NK-92 treated with Interleukin-12 subunit alpha and Interleukin-12 subunit beta, amount 100 ng/mL, for 24 hours (cell line): ENCODE measurements at regions not wholly inside any gene's neighbourhood (a gene's known extent, or its start where the extent isn't known, plus 50 kb on each side); places are given as distances from the start of the nearest gene placed in this dataset.

Source experiments
- DNase-seq: peaks from one replicate; lab custom pipeline; 2025; lab: John Stamatoyannopoulos, UW

DNA sequence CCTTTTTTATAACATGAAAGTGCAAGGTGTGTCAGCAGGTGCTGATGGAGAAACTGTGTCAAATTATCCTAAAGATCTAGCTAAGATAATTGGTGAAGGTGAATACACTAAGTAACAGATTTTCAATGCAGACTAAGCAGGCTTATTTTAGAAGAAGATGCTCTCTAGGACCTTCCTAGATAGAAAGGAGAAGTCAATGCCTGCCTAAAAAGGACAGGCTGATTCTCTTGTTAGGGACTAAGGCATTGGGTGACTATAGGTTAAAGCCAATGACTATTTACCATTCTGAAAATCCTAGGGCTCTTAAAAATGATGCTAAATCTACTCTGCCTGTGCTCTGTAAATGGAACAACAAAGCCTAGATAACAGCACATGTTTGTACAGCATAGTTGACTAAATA, 1682.4 kb downstream of the MAT2B start:
- DNase-seq: no peak

DNA sequence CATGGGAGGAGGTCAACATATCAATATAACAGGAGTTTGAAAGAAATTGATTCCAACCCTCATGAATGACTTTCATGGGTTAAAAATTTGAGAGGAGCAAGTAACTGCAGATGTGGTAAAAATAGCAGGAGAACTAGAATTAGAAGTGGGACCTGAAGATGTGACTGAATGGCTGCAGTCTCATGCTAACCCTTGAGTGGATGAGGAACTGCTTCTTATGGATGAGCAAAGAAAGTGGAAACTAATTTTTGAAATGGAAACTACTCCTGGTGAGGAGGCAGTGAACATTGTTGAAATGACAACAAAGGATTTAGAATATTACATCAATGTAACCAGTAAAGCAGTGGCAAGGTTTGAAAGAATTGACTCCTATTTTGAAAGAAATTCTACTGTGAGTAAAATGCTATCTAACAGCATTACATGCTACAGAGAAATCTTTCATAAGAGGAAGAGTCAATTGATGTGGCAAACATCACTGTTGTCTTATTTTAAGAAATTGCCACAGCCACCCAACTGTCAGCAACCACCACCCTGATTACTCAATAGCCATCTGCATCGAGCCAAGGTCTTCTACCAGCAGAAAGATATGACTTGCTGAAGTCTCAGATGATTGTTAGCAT, 1683.2 kb downstream of the MAT2B start:
- no peak for DNase-seq

DNA sequence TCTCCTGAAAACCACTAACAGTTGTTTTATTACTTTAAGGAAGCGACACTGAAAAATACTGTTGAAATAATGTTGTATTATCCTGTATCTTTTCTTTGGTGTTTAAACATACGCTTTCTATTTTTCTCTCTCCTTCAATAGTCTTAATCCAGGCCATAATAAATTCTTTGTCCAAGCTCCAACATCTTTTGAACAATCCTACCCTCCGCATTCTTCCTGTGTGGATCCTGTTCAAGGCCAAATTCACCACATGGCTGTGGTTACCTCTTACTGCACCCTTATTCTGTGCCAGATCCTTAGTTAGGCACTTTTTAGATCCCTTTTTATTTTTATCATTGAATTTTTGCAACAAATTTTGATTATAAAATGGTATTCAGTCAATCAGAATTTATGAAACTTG, 1691.5 kb downstream of the MAT2B start:
- no peak for DNase-seq

DNA sequence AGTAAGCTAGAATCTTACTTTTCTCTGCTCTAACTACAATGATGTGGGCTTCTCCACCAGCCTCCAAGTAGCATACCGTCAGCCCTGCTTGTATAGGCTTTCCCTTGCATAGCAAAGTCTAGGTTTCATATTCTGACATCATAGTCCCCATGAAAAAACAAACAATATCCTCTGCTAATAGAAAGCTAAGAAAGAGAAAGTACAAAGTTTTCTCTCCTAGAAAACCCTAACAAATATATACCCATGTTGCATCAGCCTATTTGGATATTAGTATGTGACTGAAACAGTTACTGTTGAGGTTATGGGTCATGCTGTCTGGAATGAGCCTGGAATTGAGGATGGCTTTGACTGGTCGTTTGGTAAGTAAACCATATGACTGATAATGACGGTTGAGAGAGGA, 1696.0 kb downstream of the MAT2B start:
- DNase-seq: no peak

DNA sequence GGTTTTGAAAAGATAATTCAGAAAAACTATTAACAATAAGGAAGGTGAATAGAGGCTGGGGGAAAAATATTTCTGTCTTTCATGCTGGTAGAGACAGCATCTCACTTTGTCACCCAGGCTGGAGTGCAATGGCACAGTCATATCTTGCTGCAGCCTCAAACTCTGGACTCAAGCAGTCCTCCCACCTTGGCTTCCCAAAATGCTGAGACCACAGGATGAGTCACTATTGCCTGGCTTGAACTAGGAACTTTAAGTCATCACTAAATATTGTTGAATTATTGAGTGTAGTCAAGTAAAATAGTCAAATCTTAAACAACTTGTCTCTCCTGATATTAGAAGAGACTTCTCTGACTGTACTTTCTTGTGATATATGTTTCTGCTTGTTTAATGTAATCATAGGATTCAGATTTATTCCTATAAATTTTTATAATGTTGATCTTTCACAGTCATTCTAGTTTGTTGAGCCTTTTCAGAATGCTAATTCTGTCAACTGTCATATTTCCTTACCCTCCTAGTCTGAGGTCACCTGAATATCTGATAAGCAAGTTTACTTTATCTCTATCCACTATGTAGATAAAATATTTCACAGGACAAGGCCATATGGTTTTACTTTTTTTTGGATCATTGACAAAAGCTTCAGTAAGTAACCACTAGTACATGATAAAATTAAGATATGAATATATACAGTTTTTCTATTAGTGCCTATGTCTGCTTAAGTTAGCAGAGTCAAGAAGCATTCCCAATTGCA, 1696.5 kb downstream of the MAT2B start:
- DNase-seq: no peak

DNA sequence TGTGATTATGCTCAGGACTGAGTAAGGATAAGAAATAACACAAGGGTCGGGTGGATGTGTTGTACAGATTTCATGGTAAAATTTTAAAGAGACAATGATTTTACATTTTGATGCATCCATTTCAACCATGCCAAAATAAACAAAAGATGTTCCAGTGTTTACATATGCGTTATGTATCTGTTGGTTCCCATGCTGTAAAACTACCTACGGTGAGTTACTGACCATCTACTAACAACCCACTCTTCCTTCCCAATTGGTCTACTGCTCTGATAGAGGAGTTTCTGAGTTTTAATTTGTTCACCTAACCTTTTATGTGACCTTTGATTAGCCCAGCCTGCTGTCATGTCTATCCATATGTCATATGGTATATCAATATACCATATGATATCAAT, 1697.1 kb downstream of the MAT2B start:
- DNase-seq: no peak

DNA sequence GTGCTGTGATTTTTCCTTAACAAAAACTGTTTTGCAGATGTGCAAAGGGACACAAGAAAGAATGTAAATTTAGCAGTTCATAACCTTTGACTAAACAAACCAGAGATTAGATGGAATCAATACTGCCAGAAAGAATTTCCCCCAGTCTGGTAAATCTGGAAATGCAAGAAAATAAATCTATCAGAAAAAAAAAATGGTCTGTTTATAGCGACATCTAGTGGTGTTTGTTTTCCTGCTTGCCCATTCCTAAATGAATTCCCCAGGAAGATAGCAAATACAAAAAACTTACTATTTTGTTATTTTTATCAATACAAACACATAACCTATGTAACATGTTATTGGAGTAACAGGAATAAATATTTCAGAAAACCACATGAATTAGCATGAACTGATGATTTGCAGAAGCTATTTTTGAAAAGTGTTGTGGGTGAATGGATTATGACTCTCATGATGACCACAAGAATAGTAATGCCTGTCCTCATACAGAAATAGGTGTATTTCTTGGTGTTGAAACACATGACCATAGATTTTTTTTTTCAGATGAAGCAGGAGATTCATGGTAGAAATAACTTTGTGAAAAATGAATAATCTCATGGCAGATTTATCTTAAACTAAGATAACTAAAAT, 1703.8 kb downstream of the MAT2B start:
- no peak for DNase-seq

DNA sequence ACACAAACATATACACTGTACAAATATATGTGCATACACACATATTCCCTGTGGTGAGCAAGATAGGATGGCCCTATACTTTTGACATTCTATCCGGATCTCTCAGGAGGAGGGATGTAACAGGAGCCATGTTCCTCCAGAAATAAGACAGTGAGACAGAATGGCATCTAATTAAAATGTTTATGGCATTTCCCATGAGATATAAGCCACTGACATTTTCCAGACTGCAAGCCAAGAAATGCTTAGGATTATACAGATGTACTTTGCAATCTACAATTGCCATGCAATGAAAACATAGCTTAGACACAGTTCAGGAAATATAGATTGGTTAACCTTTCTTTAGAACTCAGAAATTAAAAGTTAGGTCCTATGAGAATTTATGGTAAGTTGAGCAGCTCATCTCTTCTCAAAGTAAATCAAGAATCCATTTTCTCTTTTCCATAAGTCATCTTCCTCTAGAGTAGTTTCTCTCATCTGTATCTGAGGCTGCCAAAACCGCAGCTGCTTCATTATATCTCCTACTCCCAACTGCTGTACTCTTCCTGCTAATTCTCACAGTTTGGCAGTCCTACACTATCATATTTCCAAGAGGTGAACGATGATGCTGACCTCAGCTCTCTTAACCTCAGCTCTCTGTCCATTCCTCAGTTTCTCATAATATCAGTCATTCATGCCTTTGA, 1719.1 kb downstream of the MAT2B start:
- no peak for DNase-seq

DNA sequence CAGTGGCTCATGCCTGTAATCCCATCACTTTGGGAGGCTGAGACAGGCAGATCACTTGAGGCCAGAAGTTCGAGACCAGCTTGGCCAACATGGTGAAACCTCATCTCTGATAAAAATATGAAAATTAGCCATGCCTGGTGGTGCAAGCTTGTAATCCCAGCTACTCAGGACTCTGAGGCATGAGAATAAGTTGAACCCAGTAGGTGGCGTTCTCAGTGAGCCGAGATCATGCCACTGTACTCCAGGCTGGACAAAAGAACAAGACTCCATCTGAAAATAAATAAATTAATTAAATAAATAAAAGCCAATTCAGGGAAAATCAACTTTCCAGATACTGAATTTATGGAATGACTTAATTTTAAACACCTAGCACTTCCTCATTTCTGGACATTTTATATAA, 1722.1 kb downstream of the MAT2B start:
- DNase-seq: no peak

DNA sequence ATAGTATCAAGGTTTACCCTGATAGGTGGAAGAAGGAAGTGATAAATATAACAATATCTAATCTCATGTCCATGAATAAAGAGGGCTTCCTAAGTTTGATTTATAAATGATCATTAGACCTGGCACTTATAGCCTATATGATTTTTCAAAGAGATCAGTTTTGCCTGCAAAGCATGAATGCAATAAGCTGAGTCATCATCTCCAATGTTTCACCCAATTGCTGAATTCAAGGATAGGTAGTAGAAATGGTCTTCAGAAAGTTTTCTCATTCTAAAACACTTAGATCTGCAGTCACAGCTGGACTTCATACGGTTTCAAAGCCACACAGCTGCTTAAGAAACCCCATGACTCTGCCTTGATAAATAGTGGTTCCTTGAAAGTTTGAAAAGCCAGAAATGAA, 1722.8 kb downstream of the MAT2B start:
- DNase-seq: no peak

DNA sequence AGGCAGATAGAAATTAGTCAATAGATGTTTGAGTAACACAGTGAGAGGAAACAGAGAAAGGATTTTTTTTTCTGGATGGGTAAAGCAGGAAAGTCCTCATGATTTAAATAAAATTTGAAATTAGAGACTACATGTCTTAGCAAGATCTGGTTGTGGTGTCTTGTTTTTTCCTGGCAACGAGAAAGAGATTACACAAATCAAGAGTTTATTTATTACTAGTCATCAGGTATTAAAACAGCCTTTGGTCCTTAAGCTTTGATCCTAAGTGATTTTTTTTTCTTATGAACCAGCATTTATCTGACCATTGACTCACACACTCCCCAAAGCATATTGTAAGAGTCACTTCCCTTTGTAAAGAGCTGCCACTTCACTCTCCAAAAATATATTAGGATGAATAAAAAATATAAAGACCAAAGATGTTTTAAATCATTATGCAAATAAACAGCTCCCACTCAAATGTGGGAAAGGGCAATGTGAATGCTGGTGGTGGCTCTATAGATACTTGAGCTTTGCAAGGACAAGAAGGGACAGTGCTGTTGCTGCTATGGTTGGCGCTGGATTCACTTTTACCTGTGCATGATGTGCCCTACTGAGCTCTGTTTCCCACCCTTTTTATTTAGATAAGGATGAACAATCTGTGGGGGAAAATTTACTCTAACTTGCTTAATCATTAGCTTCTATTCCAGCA, 1726.5 kb downstream of the MAT2B start:
- DNase-seq: no peak

DNA sequence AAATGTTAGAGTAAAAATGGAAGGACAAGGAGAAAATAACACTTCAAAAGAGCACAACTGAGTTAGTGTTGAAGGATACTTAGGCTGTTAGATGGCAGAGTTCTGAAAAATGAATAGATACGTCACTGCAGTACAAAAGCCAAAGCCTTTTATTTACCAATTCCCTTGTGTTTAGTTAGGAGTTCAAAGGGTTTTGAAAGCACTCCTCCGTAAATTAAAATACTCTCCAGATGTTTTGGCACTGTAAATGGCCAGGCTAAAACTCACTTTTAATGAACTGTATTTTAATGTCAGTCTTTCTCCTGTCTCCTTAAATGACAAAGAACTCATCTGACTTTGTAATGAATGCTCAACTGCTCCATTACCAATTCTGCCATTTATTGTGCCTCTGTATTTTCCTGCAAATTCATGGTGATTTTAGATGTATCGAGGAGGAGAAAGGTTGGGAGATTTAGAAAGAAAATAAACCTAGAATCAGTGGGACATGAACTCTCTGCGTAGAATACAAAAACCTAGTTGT, 1727.2 kb downstream of the MAT2B start:
- no peak for DNase-seq

DNA sequence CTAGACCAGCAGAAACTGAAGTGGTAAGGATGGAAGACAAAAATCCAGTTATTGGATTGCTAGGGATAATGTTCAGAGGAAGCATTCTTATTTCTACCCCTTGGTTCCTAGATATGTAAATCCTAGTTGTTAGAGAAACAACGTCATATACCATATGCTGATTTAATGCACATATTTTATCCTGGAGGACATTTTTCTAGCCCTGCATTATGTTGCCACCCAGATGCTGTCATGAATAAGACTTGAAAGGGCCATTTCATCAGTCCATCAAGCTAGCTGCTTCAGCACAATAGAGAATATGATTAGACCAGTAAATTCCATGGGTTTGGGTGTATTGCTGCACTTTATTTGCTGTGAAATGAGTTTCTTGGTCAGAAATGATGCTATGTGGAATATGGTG, 1736.4 kb downstream of the MAT2B start:
- no peak for DNase-seq

DNA sequence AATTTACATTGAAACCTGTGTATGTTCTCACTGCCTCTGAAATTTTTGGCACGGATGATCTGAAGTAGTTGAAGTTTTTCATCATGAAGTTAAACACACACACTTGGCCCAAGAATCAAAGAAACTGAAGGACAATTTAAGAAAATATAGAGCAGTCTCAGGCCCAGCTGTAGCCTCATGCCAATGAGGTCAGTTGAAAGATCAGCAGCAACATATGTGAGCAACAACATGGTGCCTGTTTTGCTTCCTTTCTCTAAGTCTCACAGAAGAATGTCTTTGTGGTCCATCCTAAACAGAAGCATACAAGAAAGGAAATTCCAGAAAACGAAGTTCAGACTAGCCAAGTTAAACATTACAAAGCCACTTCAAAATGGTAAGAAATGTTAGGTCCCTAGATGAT, 1737.2 kb downstream of the MAT2B start:
- DNase-seq: no peak

DNA sequence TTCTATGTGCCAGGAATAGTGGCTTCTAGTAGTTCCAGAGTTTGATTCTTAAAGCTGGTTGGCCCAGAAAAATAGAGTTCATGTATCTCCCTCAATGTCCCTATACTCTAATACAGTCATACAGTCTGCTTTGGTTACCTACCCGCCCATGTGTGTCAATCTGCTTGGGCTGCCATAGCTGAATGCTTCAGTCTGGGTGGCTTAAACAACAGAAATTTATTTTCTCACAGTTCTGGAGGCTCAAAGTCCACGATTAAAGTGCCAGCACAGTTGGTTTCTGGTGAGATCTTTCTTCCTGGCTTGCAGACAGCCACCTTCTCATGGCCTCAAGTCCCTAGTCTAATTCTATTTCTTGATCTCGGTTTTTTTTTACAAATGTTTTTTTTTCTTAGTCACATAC, 1739.0 kb downstream of the MAT2B start:
- DNase-seq: no peak

DNA sequence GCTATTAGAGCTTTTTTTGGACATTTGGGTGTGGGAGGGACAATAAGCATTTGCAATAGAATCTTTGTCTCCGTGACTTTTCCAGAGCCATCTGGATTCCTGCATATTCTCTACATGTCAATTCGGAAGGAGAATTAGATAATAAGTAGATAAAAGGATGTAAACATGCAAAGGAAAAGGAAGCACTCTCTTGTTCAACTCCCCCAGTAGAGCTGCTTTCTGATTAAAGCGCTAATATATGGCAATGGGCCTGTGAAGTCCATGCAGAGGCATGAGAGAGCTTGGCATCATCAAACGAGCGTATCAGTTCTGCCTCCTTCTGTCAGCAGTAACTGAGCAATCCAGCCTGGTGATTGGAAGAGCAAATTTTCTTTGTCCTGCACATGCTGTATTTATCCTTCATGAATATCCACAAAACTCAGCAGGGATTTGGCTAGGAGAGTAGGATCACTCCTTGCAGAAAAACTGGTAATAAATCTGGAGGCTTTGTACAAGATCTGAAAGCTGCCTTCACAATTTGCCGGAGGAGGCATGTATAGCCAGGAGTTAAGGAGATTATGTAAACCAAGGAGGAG, 1752.9 kb downstream of the MAT2B start:
- DNase-seq: no peak

DNA sequence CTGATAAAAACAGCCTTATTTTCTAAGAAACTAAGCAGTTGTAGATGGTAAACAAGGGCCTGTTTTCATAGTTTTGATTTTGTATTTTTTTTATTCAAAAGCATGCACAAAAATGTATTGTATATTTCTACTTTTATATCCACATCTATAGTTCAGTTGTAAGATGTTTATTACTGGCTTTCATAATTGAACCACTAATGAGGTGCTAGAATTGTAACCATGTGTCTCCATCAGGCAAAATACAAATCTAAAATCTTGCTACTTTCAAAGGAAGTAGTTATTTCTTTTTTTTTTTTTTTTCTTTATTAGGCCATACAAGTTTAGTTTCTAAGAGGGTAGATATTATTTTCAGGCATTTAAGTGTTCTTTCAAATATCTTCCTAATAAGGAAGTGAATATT, 1755.0 kb downstream of the MAT2B start:
- DNase-seq: no peak

DNA sequence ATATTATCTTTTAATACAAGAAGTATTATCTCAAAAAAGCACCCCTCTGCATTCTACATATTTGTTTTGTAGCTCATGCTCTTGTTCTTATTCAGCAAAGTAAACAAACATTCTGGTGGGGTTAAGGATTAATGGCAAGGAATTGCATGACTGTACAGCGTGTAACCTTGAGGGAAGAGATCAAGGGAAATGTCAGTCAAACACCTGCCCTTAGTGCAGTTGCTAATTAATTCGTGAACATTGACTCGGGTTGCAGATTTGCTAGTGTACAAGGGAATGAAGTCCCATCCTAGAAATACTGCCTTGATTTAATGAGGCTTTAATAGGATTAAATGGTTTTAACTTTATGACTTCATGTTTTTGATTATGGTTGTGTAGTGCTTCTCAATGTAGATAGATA, 1758.1 kb downstream of the MAT2B start:
- DNase-seq: no peak

DNA sequence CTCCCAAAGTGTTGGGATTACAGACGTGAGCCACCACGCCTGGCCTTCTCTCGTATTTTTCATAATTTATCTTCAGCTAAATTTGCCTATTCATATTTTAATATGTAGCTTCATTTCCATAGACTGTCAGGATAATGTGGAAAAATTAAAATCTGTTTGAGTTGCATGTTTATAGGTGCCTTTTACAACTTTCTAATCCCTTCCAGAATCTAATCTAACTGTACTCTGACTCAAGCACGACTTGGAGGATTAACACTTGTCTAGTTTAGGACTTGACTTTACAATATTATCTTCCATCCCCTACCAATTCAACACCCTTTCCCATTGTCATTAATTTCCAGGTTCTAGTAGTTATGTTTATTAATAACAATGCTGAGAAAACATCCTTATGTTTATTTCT, 1761.5 kb downstream of the MAT2B start:
- no peak for DNase-seq

DNA sequence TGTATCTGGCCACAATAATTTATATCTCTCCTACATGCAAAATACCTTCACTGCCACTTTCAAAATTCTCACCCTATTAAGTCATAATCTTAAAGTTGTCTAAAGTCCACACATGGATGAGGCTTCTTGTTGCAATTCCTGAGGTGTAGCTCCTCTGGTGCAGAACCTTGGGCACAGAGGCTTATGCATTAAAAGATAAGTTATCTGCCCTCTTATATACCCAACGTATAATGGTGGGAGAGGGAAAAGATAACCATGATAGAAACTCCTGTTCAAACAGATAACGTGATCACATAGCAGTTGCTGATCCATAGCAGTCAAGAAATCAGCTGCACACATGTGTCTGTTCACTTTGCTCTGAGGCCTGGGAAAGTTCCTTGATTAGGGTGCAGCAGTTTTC, 1767.0 kb downstream of the MAT2B start:
- DNase-seq: no peak

DNA sequence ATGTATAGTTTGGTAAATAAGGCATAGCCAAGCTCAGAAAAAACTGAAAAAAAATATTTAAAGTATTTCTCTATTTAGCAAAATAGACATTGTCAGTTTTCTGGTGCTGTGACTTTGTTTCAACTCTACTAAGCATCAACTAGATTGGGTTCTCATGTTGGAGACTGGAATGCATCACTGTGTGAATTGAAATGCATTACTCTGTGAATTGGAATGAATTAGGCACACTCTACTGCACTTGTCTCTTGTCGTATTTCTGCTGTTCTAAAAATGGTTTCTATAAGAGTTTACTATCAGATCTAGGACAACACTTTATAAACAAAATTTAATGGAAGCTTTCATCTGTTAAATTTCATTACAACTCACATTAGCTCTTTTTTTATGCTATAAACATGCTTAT, 1772.2 kb downstream of the MAT2B start:
- DNase-seq: no peak

DNA sequence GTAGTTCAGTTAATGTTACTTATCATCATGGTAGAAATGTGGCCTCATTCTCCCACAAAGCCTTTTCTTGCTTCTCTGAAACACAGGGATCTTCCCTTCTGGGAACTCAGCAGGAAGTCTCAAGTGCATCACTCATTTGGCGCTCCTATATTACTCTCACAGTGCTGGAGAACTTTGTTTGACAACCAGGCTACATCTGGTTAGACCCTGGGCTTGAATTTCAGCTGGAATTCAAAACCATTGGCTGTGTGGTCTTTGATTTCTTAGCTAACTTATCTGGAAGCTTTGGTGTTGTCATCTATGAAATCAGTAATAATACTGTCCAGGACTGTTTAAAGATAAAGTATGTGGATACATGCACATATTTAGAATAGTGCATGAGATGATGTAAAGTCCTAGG, 1777.1 kb downstream of the MAT2B start:
- no peak for DNase-seq
